CD4-positive, CD25-positive, alpha-beta regulatory T cell (primary cell): ENCODE measurements at regions not wholly inside any gene's neighbourhood (a gene's known extent, or its start where the extent isn't known, plus 50 kb on each side); places are given as distances from the start of the nearest gene placed in this dataset.

ENCODE experiments used
- ATAC-seq, 2 donors: fragments of 150-1000 bp; cut with Tn5 transposase; one replicate each; pipeline ENCODE4 v1.10.0; 2021; ENCODE audit warnings: low read depth in 2 of 2, moderate number of reproducible peaks in 2 of 2, moderate library complexity in 1 of 2
- DNase-seq, 3 donors: peaks; one replicate each; pipeline versions ENCODE4 v3.0.0 to v3.0.0-alpha.2; 2012 to 2022; ENCODE audit warnings: mixed read lengths in 1 of 3
- H3K27ac ChIP-seq: one replicate; pipeline ENCODE4 v1.7.0; 2013; ENCODE audit warnings: mild to moderate bottlenecking, low read length; ENCODE audit not compliant: insufficient read depth, poor library complexity, severe bottlenecking
- H3K27me3 ChIP-seq: one replicate; pipeline ENCODE4 v1.7.0; 2013; ENCODE audit warnings: low read length; ENCODE audit not compliant: control insufficient read depth, insufficient read depth
- H3K36me3 ChIP-seq: one replicate; pipeline ENCODE4 v1.7.0; 2013; ENCODE audit warnings: mild to moderate bottlenecking, low read length, moderate library complexity; ENCODE audit not compliant: control insufficient read depth, insufficient read depth
- H3K4me1 ChIP-seq: 2 replicates; pipeline ENCODE4 v1.7.0; 2013; ENCODE audit warnings: mild to moderate bottlenecking, low read length; ENCODE audit not compliant: insufficient read depth, control insufficient read depth, poor library complexity, severe bottlenecking
- H3K4me3 ChIP-seq: one replicate; pipeline ENCODE4 v1.7.0; 2013; ENCODE audit warnings: low read depth, mild to moderate bottlenecking, low read length, moderate library complexity
- H3K9me3 ChIP-seq, 2 experiments: 1 replicate in 1 of 2; 2 replicates in 1 of 2; pipeline ENCODE4 v1.7.0; 2013; ENCODE audit warnings: low read length in 2 of 2, mild to moderate bottlenecking in 1 of 2, moderate library complexity in 1 of 2; ENCODE audit not compliant: control insufficient read depth in 2 of 2
- H3K27ac Mint-ChIP-seq, 3 donors: one replicate each; pipeline ENCODE4 v1.8.0; 2020 to 2022; ENCODE audit warnings: mild to moderate bottlenecking in 3 of 3, mixed read lengths in 3 of 3, moderate library complexity in 2 of 3
- H3K27me3 Mint-ChIP-seq: one replicate; pipeline ENCODE4 v1.8.0; 2022; ENCODE audit warnings: mild to moderate bottlenecking, mixed read lengths
- H3K36me3 Mint-ChIP-seq: one replicate; pipeline ENCODE4 v1.8.0; 2020; ENCODE audit warnings: mixed read lengths
- H3K4me1 Mint-ChIP-seq, 4 donors: one replicate each; pipeline ENCODE4 v1.8.0; 2020 to 2022; ENCODE audit warnings: mixed read lengths in 4 of 4, mild to moderate bottlenecking in 1 of 4
- H3K4me3 Mint-ChIP-seq, 4 donors: one replicate each; pipeline ENCODE4 v1.8.0; 2020 to 2022; ENCODE audit warnings: mild to moderate bottlenecking in 4 of 4, mixed read lengths in 4 of 4, moderate library complexity in 3 of 4
- H3K9me3 Mint-ChIP-seq, 7 donors: one replicate each; pipeline ENCODE4 v1.8.0; 2020 to 2022; ENCODE audit warnings: mixed read lengths in 7 of 7, mild to moderate bottlenecking in 3 of 7, moderate library complexity in 2 of 7

DNA sequence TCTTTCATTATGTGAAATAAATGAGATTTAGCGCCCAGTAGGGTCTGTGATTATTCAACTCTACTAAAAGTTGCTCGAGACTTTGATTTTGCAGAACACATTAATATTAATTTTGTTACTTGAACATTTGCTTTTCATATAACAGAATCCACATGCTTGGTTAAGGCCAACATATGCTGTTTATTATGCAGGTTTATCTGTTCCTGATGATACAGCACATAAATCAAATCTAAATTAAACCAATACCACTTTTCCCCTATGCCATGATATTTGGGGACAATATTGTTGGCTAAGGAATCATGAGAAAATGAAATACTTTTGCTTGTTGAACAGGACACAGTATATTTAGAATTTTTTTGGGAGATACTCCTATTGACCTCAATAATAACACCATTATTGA is 291.1 kb downstream of the USP25 start:
- Histone ChIP-seq H3K4me3 (no peak overlapping the region), H3K27ac (no peak overlapping the region), H3K4me1 (no peaks in the 10 kb centered on the region), H3K9me3 (no peaks in the 10 kb centered on the region), H3K27me3 (no peaks in the 10 kb centered on the region), H3K36me3 (no peaks in the 10 kb centered on the region)
- H3K36me3 Mint-ChIP-seq = no peaks in the 10 kb centered on the region
- no peak overlapping the region for H3K27ac Mint-ChIP-seq
- no peaks in the 10 kb centered on the region for H3K27me3 Mint-ChIP-seq
- H3K4me1 Mint-ChIP-seq = no peaks in the 10 kb centered on the region
- ATAC-seq (no peak), DNase-seq (no peak)
- H3K9me3 Mint-ChIP-seq = peaks cover 0 to 4% (median 0%) of the 10 kb centered on the region in 7 donors
- H3K4me3 Mint-ChIP-seq = no peak overlapping the region

DNA sequence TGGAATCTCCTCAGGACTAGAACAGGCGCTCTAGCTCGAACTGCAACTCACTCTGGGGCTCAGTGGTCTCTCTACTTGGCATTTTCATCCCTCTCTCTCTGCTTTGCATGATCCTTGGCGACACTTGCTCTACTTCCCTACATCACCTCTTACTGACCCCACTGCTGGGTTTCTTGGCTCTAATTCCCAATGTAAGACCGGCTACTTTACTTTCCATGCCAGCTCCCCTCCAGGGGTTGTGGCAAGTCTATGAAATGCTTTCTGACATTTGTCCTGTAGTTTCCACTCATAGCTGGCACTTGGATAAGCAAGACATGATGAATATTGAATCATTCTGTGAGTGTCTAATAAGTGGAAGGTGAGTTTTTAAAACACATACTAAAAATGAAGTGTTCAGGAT is 292.3 kb downstream of the USP25 start:
- Mint-ChIP-seq H3K27me3 (no peaks in the 10 kb centered on the region), H3K9me3 (peaks cover 0 to 4% (median 0%) of the 10 kb centered on the region in 7 donors), H3K36me3 (no peaks in the 10 kb centered on the region), H3K27ac (no peak overlapping the region), H3K4me1 (no peaks in the 10 kb centered on the region), H3K4me3 (no peak overlapping the region)
- H3K4me3 ChIP-seq = no peak overlapping the region
- no peaks in the 10 kb centered on the region for H3K36me3 ChIP-seq
- H3K4me1 ChIP-seq = no peaks in the 10 kb centered on the region
- H3K27me3 ChIP-seq = no peaks in the 10 kb centered on the region
- ATAC-seq (no peak), DNase-seq (no peak)
- H3K27ac ChIP-seq = no peak overlapping the region
- H3K9me3 ChIP-seq = no peaks in the 10 kb centered on the region

DNA sequence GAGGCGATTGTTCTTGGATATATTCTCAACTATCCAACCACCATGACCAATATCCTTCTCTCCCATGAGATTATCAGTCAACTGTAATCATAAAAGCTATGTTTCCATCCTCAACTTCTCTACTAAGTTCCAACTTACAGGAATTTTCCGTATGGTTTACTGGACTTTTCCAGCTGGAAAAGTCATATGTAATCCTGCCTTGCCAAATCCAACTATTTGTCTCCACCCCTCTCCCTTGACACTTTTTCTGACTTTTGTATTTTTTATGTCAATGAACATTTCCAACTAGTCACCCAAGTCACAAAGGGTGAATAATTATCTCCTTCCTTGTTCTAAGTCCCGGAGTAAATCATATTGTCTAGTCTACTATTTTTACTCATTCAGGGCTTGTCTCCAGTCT is 293.1 kb downstream of the USP25 start:
- no peaks in the 10 kb centered on the region for H3K4me1 ChIP-seq
- no peaks in the 10 kb centered on the region for H3K4me1 Mint-ChIP-seq
- DNase-seq (no peak), ATAC-seq (no peak)
- no peak overlapping the region for H3K4me3 Mint-ChIP-seq
- H3K27me3 ChIP-seq = no peaks in the 10 kb centered on the region
- no peaks in the 10 kb centered on the region for H3K36me3 Mint-ChIP-seq
- no peaks in the 10 kb centered on the region for H3K27me3 Mint-ChIP-seq
- H3K27ac ChIP-seq = no peak overlapping the region
- H3K9me3 Mint-ChIP-seq = peaks cover 0 to 4% (median 0%) of the 10 kb centered on the region in 7 donors
- no peaks in the 10 kb centered on the region for H3K36me3 ChIP-seq
- no peak overlapping the region for H3K4me3 ChIP-seq
- no peak overlapping the region for H3K27ac Mint-ChIP-seq
- no peaks in the 10 kb centered on the region for H3K9me3 ChIP-seq

GRCh38 chr21:16028142-16028541 is 298.4 kb downstream of the USP25 start:
- H3K27me3 ChIP-seq = no peaks in the 10 kb centered on the region
- ATAC-seq (no peak), DNase-seq (no peak)
- H3K4me1 Mint-ChIP-seq = no peaks in the 10 kb centered on the region
- H3K4me1 ChIP-seq = no peaks in the 10 kb centered on the region
- H3K27ac Mint-ChIP-seq = no peak overlapping the region
- H3K36me3 Mint-ChIP-seq = no peaks in the 10 kb centered on the region
- H3K4me3 Mint-ChIP-seq = no peak overlapping the region
- no peaks in the 10 kb centered on the region for H3K9me3 ChIP-seq
- no peaks in the 10 kb centered on the region for H3K27me3 Mint-ChIP-seq
- H3K9me3 Mint-ChIP-seq = peaks cover 0 to 4% (median 0%) of the 10 kb centered on the region in 7 donors
- H3K4me3 ChIP-seq = no peak overlapping the region
- no peak overlapping the region for H3K27ac ChIP-seq
- H3K36me3 ChIP-seq = no peaks in the 10 kb centered on the region

- H3K4me1 ChIP-seq = no peaks in the 10 kb centered on the region
- DNase-seq (no peak), ATAC-seq (no peak)
- no peak overlapping the region for H3K4me3 Mint-ChIP-seq
- no peak overlapping the region for H3K27ac Mint-ChIP-seq
- H3K27me3 ChIP-seq = no peaks in the 10 kb centered on the region
- H3K9me3 Mint-ChIP-seq = peaks cover 0 to 4% (median 0%) of the 10 kb centered on the region in 7 donors
- H3K27ac ChIP-seq = no peak overlapping the region
- H3K9me3 ChIP-seq = no peaks in the 10 kb centered on the region
- no peak overlapping the region for H3K4me3 ChIP-seq
- H3K4me1 Mint-ChIP-seq = no peaks in the 10 kb centered on the region
- no peaks in the 10 kb centered on the region for H3K36me3 ChIP-seq
- H3K36me3 Mint-ChIP-seq = no peaks in the 10 kb centered on the region
- no peaks in the 10 kb centered on the region for H3K27me3 Mint-ChIP-seq
These were observed 299.2 kb downstream of the USP25 start for GRCh38 chr21:16028941-16029464.

- Mint-ChIP-seq H3K27me3 (no peaks in the 10 kb centered on the region), H3K27ac (no peak overlapping the region), H3K4me1 (no peaks in the 10 kb centered on the region), H3K4me3 (no peak overlapping the region), H3K9me3 (no peaks in the 10 kb centered on the region), H3K36me3 (no peaks in the 10 kb centered on the region)
- Histone ChIP-seq H3K4me1 (no peaks in the 10 kb centered on the region), H3K27ac (no peak overlapping the region), H3K27me3 (no peaks in the 10 kb centered on the region), H3K36me3 (no peaks in the 10 kb centered on the region), H3K9me3 (no peaks in the 10 kb centered on the region), H3K4me3 (no peak overlapping the region)
- no peak for DNase-seq
- ATAC-seq = no peak
These were observed 303.4 kb downstream of the USP25 start for GRCh38 chr21:16033193-16033592.

- no peaks in the 10 kb centered on the region for H3K4me1 Mint-ChIP-seq
- no peaks in the 10 kb centered on the region for H3K36me3 Mint-ChIP-seq
- Histone ChIP-seq H3K9me3 (no peaks in the 10 kb centered on the region), H3K36me3 (no peaks in the 10 kb centered on the region), H3K4me1 (no peaks in the 10 kb centered on the region), H3K27me3 (no peaks in the 10 kb centered on the region), H3K27ac (no peak overlapping the region), H3K4me3 (no peak overlapping the region)
- H3K4me3 Mint-ChIP-seq = no peak overlapping the region
- no peaks in the 10 kb centered on the region for H3K27me3 Mint-ChIP-seq
- H3K9me3 Mint-ChIP-seq = no peaks in the 10 kb centered on the region
- no peak overlapping the region for H3K27ac Mint-ChIP-seq
- no peak for ATAC-seq
- no peak for DNase-seq
These were observed 304.8 kb downstream of the USP25 start for GRCh38 chr21:16034446-16035190.

DNA sequence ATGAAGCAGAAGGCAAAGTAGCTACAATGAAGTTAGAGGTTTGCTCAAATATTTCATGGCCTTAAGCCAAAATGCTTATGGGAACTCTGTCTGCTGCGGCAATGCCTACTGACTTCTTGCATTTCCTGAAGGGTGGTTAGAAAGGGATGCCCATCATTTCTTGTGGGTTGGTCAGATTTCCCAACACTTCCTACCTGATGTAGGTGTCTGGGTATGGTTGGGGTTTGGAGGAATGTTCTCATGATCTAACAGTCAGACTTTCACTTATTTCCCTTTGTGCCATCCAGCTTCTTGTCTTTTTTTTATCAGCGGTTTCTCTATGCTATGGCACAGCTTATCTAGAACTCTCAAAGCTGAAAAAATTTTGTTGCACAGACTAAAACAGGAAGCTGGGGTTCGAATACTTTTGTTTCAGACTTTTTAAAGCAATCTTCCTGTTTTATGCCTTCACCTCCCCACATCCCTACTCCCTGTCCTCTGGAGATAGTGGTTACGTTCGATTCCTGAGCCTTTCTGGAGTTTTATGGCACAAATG is 307.7 kb downstream of the USP25 start:
- no peaks in the 10 kb centered on the region for H3K27me3 ChIP-seq
- H3K27ac ChIP-seq = no peak overlapping the region
- H3K9me3 ChIP-seq = no peaks in the 10 kb centered on the region
- H3K36me3 ChIP-seq = no peaks in the 10 kb centered on the region
- ATAC-seq (no peak), DNase-seq (no peak)
- H3K4me3 ChIP-seq = no peak overlapping the region
- H3K27me3 Mint-ChIP-seq = no peaks in the 10 kb centered on the region
- H3K4me1 ChIP-seq = no peaks in the 10 kb centered on the region
- H3K4me3 Mint-ChIP-seq = no peak overlapping the region
- H3K4me1 Mint-ChIP-seq = no peaks in the 10 kb centered on the region
- H3K9me3 Mint-ChIP-seq = no peaks in the 10 kb centered on the region
- H3K36me3 Mint-ChIP-seq = no peaks in the 10 kb centered on the region
- no peak overlapping the region for H3K27ac Mint-ChIP-seq
